Femur (tissue), 1 donor: ENCODE measurements at regions not wholly inside any gene's neighbourhood (a gene's known extent, or its start where the extent isn't known, plus 50 kb on each side); places are given as distances from the start of the nearest gene placed in this dataset.

ENCODE experiments used
- DNase-seq: peaks from one replicate; pipeline ENCODE4 v3.0.0-alpha.2; 2017

GRCh38 chr2:76447294-76447693 lies 736.6 kb upstream of the GCFC2 start:
- no peak for DNase-seq

- no peak for DNase-seq
These were observed 736.2 kb upstream of the GCFC2 start for GRCh38 chr2:76446872-76447271.

GRCh38 chr2:76445880-76446279 lies 735.2 kb upstream of the GCFC2 start:
- DNase-seq = no peak

- DNase-seq = no peak
These were observed 734.0 kb upstream of the GCFC2 start for GRCh38 chr2:76444732-76445131.

- DNase-seq = no peak
These were observed 726.8 kb upstream of the GCFC2 start for GRCh38 chr2:76437564-76437963.

- DNase-seq = no peak
These were observed 718.7 kb upstream of the GCFC2 start for GRCh38 chr2:76429374-76429773.

GRCh38 chr2:76427452-76427851 lies 716.7 kb upstream of the GCFC2 start:
- DNase-seq = no peak

GRCh38 chr2:76415821-76416220 lies 705.1 kb upstream of the GCFC2 start:
- DNase-seq = no peak

GRCh38 chr2:76413436-76413835 lies 702.7 kb upstream of the GCFC2 start:
- no peak for DNase-seq

- no peak for DNase-seq
These were observed 695.6 kb upstream of the GCFC2 start for GRCh38 chr2:76406134-76406855.

- DNase-seq = no peak
These were observed 682.6 kb upstream of the GCFC2 start for GRCh38 chr2:76393356-76393755.

- peak; percentile 28 for DNase-seq
These were observed 681.0 kb upstream of the GCFC2 start for GRCh38 chr2:76391678-76392077.

GRCh38 chr2:76387294-76387693 lies 676.6 kb upstream of the GCFC2 start:
- DNase-seq = no peak

- no peak for DNase-seq
These were observed 675.2 kb upstream of the GCFC2 start for GRCh38 chr2:76385943-76386342.

GRCh38 chr2:76381624-76382023 lies 670.9 kb upstream of the GCFC2 start:
- DNase-seq = no peak

- DNase-seq = no peak
These were observed 667.4 kb upstream of the GCFC2 start for GRCh38 chr2:76378140-76378539.

GRCh38 chr2:76341439-76341838 lies 630.7 kb upstream of the GCFC2 start:
- no peak for DNase-seq

- no peak for DNase-seq
These were observed 622.2 kb upstream of the GCFC2 start for GRCh38 chr2:76332871-76333270.

GRCh38 chr2:76330865-76331264 lies 620.1 kb upstream of the GCFC2 start:
- no peak for DNase-seq

- DNase-seq = no peak
These were observed 615.9 kb upstream of the GCFC2 start for GRCh38 chr2:76326636-76327035.

- no peak for DNase-seq
These were observed 612.7 kb upstream of the GCFC2 start for GRCh38 chr2:76323381-76323780.

GRCh38 chr2:76320716-76321115 lies 610.0 kb upstream of the GCFC2 start:
- no peak for DNase-seq

GRCh38 chr2:76318848-76319360 lies 608.2 kb upstream of the GCFC2 start:
- no peak for DNase-seq

- no peak for DNase-seq
These were observed 606.0 kb upstream of the GCFC2 start for GRCh38 chr2:76316691-76317090.
